Neural cell (in vitro differentiated cells): ENCODE measurements at regions not wholly inside any gene's neighbourhood (a gene's known extent, or its start where the extent isn't known, plus 50 kb on each side); places are given as distances from the start of the nearest gene placed in this dataset.

Experiments
- H2AFZ ChIP-seq: fragments of 200-600, 300-800 bp; sonication (generic), shearing (Covaris generic); 2 replicates; pipeline ENCODE4 v1.6.0; 2014; ENCODE audit warnings: low read depth, mild to moderate bottlenecking, antibody characterized with exemption, low read length, moderate library complexity
- H3F3A ChIP-seq: fragments of 200-600 bp; shearing (Covaris generic); 2 replicates; pipeline ENCODE4 v1.6.1; 2016; ENCODE audit warnings: mild to moderate bottlenecking, moderate library complexity, mixed read lengths, antibody characterized with exemption, low read length; ENCODE audit not compliant: insufficient read depth, poor library complexity, severe bottlenecking
- H3K27ac ChIP-seq: fragments of 200-600, 300-800 bp; sonication (generic), shearing (Covaris generic); 2 replicates; pipeline ENCODE4 v1.5.1; 2014; ENCODE audit warnings: mild to moderate bottlenecking, low read length, moderate library complexity
- H3K27me3 ChIP-seq: fragments of 300-800, 200-600 bp; sonication (generic), shearing (Covaris generic); 2 replicates; pipeline ENCODE4 v1.6.0; 2014; ENCODE audit warnings: mild to moderate bottlenecking, low read depth, low read length, moderate library complexity; ENCODE audit not compliant: insufficient read depth
- H3K36me3 ChIP-seq: fragments of 300-800, 200-600 bp; sonication (generic), shearing (Covaris generic); 2 replicates; pipeline ENCODE4 v1.5.1; 2014; ENCODE audit warnings: mild to moderate bottlenecking, antibody characterized with exemption, low read length, moderate library complexity; ENCODE audit not compliant: insufficient read depth
- H3K4me2 ChIP-seq: fragments of 300-800, 200-600 bp; sonication (generic), shearing (Covaris generic); 2 replicates; pipeline ENCODE4 v1.6.0; 2014; ENCODE audit warnings: mild to moderate bottlenecking, low read length
- H3K4me3 ChIP-seq: fragments of 300-800, 200-600 bp; sonication (generic), shearing (Covaris generic); 2 replicates; pipeline ENCODE4 v1.5.1; 2014; ENCODE audit warnings: mild to moderate bottlenecking, low read length, moderate library complexity
- H3K79me2 ChIP-seq: fragments of 200-600 bp; shearing (Covaris generic); replicated peaks from 2 replicates; pipeline ENCODE4 v1.6.0; 2014; ENCODE audit warnings: mild to moderate bottlenecking, low read length, moderate library complexity; ENCODE audit not compliant: insufficient read depth
- H3K9ac ChIP-seq: fragments of 300-800, 200-600 bp; sonication (generic), shearing (Covaris generic); 2 replicates; pipeline ENCODE4 v1.6.1; 2016; ENCODE audit warnings: mild to moderate bottlenecking, low read length, mixed read lengths
- H3K9me2 ChIP-seq: fragments of 200-600 bp; shearing (Covaris generic); 2 replicates; pipeline ENCODE4 v1.6.1; 2016; ENCODE audit warnings: mild to moderate bottlenecking, low read length, mixed read lengths; ENCODE audit not compliant: insufficient read depth
- H3K9me3 ChIP-seq: fragments of 200-600, 300-800 bp; sonication (generic), shearing (Covaris generic); 2 replicates; pipeline ENCODE4 v1.6.1; 2016; ENCODE audit warnings: mild to moderate bottlenecking, mixed run types, low read length, moderate library complexity, mixed read lengths
- H4K20me1 ChIP-seq: fragments of 200-600 bp; shearing (Covaris generic); 2 replicates; pipeline ENCODE4 v1.6.1; 2016; ENCODE audit warnings: mild to moderate bottlenecking, mixed run types; ENCODE audit not compliant: insufficient read depth
- CTCF ChIP-seq: fragments of 450-650 bp; IDR thresholded peaks from 2 replicates; pipeline ENCODE4 v1.5.1; 2014; ENCODE audit warnings: antibody characterized with exemption, mild to moderate bottlenecking, moderate library complexity; ENCODE audit not compliant: poor library complexity, severe bottlenecking
- EP300 ChIP-seq: fragments of 450-650 bp; conservative IDR thresholded peaks from 2 replicates; pipeline ENCODE4 v1.6.1; 2014; ENCODE audit warnings: antibody characterized with exemption, mild to moderate bottlenecking, moderate library complexity; ENCODE audit not compliant: poor library complexity, severe bottlenecking
- EZH2 ChIP-seq: fragments of 200-600, 300-800 bp; shearing (Covaris generic), sonication (generic); IDR thresholded peaks from 2 replicates; pipeline ENCODE4 v1.6.1; 2014; ENCODE audit warnings: antibody characterized with exemption, low read length, borderline replicate concordance, mild to moderate bottlenecking; ENCODE audit not compliant: insufficient read depth, poor library complexity, severe bottlenecking
- MXI1 ChIP-seq: fragments of 450-650 bp; conservative IDR thresholded peaks from 2 replicates; pipeline ENCODE4 v1.6.1; 2014; ENCODE audit warnings: antibody characterized with exemption, mild to moderate bottlenecking; ENCODE audit not compliant: poor library complexity, severe bottlenecking
- POLR2AphosphoS5 ChIP-seq: IDR thresholded peaks from 2 replicates; pipeline ENCODE4 v1.6.1; 2012
- RAD21 ChIP-seq: fragments of 450-650 bp; conservative IDR thresholded peaks from 2 replicates; pipeline ENCODE4 v1.6.1; 2014; ENCODE audit warnings: antibody characterized with exemption, mild to moderate bottlenecking, moderate library complexity
- REST ChIP-seq: IDR thresholded peaks from 2 replicates; pipeline ENCODE4 v1.6.1; 2012; ENCODE audit warnings: borderline replicate concordance
- SMC3 ChIP-seq: fragments of 450-650 bp; conservative IDR thresholded peaks from 2 replicates; pipeline ENCODE4 v1.6.1; 2014; ENCODE audit warnings: antibody characterized with exemption, mild to moderate bottlenecking, moderate library complexity; ENCODE audit not compliant: poor library complexity
- TAF1 ChIP-seq: IDR thresholded peaks from 2 replicates; pipeline ENCODE4 v1.6.1; 2012; ENCODE audit warnings: low read depth

GRCh38 chr20:58103961-58104360 lies 124.5 kb downstream of the ANKRD60 start (continued):
- TF ChIP-seq MXI1 = no peak

DNA sequence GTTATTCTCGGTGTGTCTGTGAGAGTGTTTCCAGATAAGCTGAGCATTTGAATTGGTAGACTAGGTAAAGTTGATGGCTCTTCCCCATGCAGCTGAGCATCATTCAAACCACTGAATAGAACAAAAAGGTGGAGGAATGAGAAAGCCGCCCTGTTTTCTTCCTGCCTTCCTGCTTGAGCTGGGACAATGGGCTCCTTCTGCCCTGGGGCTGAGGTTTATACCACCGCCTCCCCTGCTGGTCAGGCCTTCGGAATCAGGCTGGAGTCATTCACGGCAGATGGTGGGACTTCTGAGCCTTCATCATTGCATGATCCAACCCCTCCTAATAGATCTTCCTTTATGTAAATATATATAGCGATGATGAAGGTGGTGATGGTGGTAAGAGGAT lies 124.9 kb downstream of the ANKRD60 start:
- TF ChIP-seq RAD21 (no peak), REST (no peak), POLR2AphosphoS5 (no peak)
- Histone ChIP-seq H3K4me2 (no peak overlapping the region), H4K20me1 (no peaks in the 10 kb centered on the region), H3K27me3 (no peaks in the 10 kb centered on the region), H3K4me3 (no peak overlapping the region), H3K27ac (no peak overlapping the region), H3K36me3 (no peaks in the 10 kb centered on the region), H2AFZ (no peak overlapping the region), H3K79me2 (no peaks in the 10 kb centered on the region), H3K9ac (no peak overlapping the region), H3K9me2 (no peaks in the 10 kb centered on the region), H3F3A (no peaks in the 10 kb centered on the region), H3K9me3 (peaks cover 7% of the 10 kb centered on the region)

DNA sequence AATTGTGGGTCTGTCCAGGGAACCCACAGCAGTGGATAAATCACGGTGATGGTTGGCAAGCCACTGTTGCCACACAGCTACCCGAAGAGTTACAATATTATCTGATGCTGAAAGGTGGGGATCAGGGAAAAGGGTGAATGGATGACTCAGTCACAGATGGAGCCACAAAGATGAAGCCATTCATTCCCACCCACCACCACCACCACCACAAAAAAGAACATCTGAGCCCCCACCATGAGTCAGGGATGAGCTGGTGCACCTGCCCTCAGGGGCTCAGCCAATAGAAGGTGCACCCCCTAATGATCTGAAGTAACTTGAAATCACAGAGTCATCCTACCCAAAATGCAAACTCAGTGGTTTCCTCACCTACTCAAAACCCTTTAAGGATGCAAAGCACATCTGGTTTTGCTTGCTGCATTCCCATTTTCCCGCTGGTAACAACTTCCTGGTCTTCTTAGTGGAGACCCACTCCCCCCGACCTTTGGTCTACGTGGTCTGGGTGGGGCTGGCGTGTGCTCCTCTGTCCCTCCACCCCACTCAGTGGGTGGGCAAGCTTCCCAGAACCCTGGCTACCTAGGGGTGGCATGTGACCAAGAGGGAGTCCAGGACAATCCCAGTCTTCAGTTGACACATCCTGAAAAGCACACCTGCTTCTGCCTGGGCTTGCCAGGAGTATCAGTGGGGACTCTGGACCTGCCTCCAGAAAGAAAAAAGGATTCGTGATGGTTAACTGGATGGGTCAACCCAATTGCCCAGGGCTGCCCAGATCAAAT lies 125.5 kb downstream of the ANKRD60 start:
- H3K27ac ChIP-seq = no peak overlapping the region
- H3K9me2 ChIP-seq = no peaks in the 10 kb centered on the region
- H3K36me3 ChIP-seq = no peaks in the 10 kb centered on the region
- no peak overlapping the region for H2AFZ ChIP-seq
- no peaks in the 10 kb centered on the region for H3K79me2 ChIP-seq
- TF ChIP-seq RAD21 (no peak), REST (no peak), EP300 (no peak), CTCF (no peak), EZH2 (no peak), TAF1 (no peak), POLR2AphosphoS5 (no peak), SMC3 (no peak), MXI1 (no peak)
- no peak overlapping the region for H3K4me3 ChIP-seq
- peaks cover 7% of the 10 kb centered on the region for H3K9me3 ChIP-seq
- H4K20me1 ChIP-seq = no peaks in the 10 kb centered on the region
- no peak overlapping the region for H3K4me2 ChIP-seq
- no peaks in the 10 kb centered on the region for H3F3A ChIP-seq
- H3K27me3 ChIP-seq = no peaks in the 10 kb centered on the region
- no peak overlapping the region for H3K9ac ChIP-seq
